UCSD-AML1 (cell line): ENCODE measurements at regions not wholly inside any gene's neighbourhood (a gene's known extent, or its start where the extent isn't known, plus 50 kb on each side); places are given as distances from the start of the nearest gene placed in this dataset.

Experiments
- DNase-seq: peaks from one replicate; lab custom pipeline; 2025; ENCODE audit not compliant: unreplicated experiment; lab: John Stamatoyannopoulos, UW

DNA sequence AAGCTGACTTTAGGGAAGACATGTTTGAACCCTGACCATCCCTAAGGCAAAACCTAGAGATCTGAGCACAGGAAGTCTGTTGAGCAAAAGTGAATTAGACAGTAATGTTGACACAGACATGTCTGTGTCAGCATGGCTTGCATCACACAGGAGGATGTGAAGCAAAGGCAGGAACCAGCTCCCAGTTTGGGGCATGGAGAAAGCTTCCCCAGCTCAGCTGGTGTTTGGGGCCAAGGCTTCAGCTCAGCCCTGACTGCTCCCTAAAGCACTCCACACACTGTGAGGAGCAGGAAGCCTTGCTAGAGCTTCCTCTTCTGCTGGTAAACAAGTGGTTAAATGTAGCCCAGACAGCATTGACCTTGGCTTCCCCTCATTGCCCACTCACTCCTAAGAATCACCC, 153.8 kb upstream of the UBL3 start:
- DNase-seq, result no peak

DNA sequence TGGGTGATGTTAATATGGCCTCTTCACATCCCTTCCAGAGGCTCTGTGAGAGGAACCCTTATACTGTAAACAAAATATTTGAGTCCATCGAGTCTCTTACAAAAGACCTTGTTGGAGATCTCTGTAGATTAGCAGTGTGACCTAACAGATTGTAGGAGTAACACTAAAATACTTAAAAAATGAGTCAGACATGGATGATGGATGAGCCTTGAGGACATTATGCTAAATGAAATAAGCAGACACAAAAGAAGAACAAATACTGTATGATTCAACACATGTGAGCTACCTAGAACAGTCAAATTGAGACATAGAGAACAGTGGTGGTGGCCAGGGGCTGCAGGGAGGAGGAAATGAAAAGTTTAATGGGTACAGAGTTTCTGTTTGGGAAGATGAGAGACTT, 152.2 kb upstream of the UBL3 start:
- no peak for DNase-seq

DNA sequence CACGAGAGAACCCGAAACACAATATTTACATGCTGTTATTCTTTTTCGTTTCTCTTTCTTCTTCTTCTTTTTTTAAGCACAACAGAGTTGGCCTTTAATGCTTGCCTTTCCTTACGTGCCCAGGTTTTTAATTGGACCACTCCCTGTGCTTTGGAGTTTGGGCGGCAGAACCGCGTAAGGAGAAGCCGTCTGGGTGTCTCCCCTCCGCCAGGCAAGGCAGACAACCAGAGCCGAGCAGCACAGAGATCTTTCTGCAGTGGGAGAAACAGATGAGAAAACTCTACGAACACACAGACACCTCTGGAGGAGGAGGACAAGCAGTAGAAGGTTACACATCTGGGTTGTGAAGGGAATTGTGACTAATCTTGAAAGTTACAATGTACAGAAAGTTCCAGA, 150.0 kb upstream of the UBL3 start:
- no peak for DNase-seq

- no peak for DNase-seq
These were observed 149.3 kb upstream of the UBL3 start for GRCh38 chr13:29999492-30000369.

- no peak for DNase-seq
These were observed 145.9 kb upstream of the UBL3 start for GRCh38 chr13:29996316-29996715.

DNA sequence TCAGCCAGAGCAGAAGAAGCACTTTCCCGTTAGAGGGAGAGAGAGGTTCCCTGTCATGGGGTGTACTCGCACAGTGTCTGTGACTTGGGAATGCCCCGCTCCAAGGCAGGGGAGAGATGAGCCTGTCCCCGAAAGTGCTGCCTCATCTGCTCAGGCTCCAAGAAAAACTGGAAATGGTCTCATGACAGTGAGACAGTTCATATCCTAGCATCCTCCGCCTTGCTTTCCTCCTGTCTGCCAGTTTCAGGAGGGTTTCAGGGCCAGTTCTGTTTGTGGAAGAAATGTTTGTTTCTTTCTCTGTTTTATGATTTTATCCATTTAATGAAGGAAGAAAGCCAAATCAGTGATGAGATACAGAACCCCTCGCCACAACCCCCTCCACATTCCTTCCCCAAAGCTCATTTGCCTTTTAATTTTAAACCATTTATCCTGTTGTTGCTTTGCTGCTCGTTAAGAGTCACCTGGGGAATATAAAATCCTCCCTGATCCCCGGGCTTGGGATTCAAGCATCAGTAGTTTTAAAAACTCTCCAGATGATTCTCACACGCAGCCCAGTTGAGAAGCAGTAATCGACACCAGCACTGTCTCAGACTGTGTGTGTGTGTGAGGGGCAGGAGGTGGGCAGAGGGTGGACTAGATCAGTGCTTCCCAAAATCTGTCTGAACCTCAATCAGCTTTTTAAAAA, 144.6 kb upstream of the UBL3 start:
- no peak for DNase-seq

GRCh38 chr13:29993716-29994488, 143.5 kb upstream of the UBL3 start:
- no peak for DNase-seq

GRCh38 chr13:29993196-29993595, 142.8 kb upstream of the UBL3 start:
- no peak for DNase-seq

DNA sequence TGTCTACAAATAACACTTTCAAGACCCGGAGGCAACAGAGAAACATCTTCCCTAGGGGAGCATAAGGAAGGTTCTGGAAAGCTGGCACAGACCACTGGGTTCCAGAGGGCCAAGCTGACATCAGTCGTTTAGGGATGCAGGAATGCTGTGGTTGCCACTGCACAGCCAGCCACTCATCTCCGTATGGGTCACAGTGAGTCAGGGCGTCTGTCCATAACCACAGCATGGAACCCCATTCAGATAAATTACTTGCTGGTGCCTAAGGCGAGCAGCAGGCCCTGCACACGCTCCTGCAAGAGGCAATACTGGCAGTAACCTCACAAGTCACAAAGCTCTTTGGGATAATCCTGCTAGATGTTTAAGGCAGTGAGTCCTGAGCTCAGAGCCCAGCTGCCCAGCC, 140.9 kb upstream of the UBL3 start:
- DNase-seq, result no peak

- DNase-seq, result no peak
These were observed 136.9 kb upstream of the UBL3 start for GRCh38 chr13:29987340-29987739.

GRCh38 chr13:29980339-29980738, 129.9 kb upstream of the UBL3 start:
- DNase-seq, result no peak

DNA sequence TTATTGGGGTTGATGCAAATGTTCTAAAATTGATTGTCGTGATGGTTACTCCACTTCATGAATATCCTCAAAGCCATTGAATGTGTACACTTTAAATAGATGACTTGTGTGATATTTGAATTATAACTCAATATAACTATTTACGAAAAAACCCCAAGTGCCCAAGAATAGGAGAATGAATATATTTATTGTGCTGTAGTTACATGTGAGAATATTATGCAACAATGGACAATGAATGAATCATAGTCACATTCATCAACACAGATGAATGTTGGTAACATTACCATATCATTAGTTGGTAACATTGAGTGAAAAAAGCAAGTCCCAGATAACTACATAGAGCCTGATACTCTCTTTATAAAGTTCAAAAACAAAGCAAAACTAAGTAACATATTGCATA, 127.8 kb upstream of the UBL3 start:
- DNase-seq, result no peak

DNA sequence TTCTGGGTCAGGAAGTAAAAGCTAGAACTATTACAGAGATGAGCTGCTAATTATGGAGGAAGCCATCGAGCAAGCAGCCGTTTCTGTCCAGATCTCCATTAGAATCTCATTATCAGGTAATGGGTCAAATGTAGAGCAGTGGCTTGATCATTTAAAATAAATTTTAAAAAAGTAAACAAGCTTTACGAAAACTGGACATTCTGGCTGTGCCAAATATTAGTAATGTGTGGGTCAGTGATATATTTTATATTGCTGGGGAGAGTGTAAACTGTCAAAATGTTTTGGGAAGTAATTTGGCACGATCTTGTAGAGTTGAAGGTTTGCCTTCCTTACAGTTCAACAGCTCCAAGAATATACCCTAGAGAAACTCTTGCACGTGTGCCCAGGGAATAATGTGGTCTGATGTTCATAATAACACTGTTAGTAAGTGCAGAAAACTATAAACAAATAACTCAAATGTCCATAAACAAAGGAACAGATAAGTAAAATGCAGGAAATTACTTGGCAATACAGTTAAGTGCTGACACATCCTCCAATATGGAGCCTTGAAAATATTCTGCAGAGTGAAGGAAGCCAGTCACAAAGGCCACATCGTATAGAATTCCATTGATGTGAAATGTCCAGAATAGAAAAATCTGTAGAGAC, 127.2 kb upstream of the UBL3 start:
- DNase-seq, result no peak

DNA sequence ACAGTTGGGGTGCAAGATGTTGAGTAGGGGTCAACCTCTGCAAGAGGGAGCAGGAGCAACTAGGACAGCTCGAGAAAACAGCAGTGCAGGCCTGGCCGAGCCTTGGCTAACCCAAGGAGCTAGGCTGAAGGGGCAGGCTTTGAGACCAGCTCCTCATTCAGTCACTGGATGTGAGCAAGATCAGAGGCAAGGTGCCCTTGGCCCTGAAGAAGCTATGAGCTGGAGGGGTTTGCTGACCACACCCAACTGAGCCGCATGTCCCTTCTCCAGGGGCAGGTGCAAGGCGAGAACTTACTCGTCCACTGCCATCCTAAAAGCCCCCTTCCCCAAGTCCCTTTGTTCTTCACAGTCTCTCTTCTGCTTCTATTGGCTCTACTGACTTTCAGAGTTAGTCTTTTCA, 126.1 kb upstream of the UBL3 start:
- no peak for DNase-seq

DNA sequence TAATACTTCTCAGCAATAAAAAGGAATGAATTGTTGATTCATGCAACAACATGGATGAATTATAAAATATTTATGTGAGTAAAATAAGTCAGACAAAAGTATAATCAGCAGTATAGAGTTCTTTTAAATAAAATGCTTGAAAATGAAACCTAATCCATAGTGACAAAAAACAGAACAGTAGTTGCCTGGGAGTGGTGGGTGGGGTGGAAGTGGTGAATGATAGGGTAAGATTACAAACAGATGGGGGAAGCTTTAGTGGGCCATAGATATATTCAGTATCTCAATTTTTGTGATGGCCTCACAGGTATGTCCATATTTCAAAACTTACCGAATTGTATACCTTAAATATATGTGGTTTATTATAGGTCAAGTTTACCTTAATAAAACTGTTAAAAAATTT, 124.9 kb upstream of the UBL3 start:
- DNase-seq, result no peak

- DNase-seq, result no peak
These were observed 118.9 kb upstream of the UBL3 start for GRCh38 chr13:29969286-29969685.

- DNase-seq, result no peak
These were observed 113.9 kb upstream of the UBL3 start for GRCh38 chr13:29964181-29964845.

- no peak for DNase-seq
These were observed 112.7 kb upstream of the UBL3 start for GRCh38 chr13:29963089-29963488.

DNA sequence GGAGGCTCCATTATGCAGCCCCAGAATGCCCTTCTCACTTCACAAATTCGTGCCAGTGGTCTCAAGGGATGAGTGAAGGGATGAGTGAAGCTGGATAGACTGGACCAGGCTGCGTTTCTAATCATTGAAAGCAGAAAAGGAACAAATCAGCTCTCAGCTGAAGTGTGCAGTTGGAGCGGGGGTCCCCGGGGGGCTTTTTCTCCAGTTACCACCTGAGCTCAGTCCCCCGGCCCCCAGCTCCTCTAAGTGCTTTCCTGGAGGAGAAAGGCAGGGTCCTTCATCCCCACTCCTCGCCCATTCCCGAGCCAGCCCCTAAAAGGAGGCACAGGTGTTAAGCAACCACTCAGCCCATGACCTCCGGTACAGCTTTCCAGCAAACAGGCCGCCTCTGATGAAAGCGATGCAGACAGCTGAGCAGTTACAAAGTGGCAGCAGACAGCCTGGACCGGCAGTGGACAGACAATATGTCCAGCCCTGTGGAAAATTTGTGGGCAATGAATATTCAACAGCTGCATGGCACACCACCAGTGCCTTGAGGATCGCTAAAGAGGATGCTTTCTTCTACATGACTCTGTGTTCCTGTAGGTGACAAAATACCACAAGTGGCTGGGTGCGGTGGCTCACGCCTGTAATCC, 110.7 kb upstream of the UBL3 start:
- no peak for DNase-seq

- no peak for DNase-seq
These were observed 109.2 kb upstream of the UBL3 start for GRCh38 chr13:29959603-29960002.
